ENCODE measurements at regions not wholly inside any gene's neighbourhood (a gene's known extent, or its start where the extent isn't known, plus 50 kb on each side); places are given as distances from the start of the nearest gene placed in this dataset.

GRCh38 chr2:126766295-126766968 is 110.5 kb downstream of the GYPC start:
- H3K27me3 ChIP-seq: no peaks in the 10 kb centered on the region
- 83% methylated on average over 2 of the region's 7 CpGs; no CpG with 5 or more reads in 1 of the 2 donors for WGBS, 2 donors (ENCODE audit: low coverage in 1 of 2)
- H3K4me3 ChIP-seq: no peak overlapping the region
- H3K4me1 ChIP-seq: no peaks in the 10 kb centered on the region
- no peaks in the 10 kb centered on the region for H3K36me3 ChIP-seq
- H3K9me3 ChIP-seq: no peaks in the 10 kb centered on the region
- H3K27ac ChIP-seq: no peak overlapping the region
- ATAC-seq: no peak
- TF ChIP-seq POLR2AphosphoS5 (IDR thresholded peaks at IDR 0.05): no peak
- TF ChIP-seq CTCF (IDR thresholded peaks at IDR 0.05): no peak
- no peak for TF ChIP-seq POLR2A (IDR thresholded peaks at IDR 0.05)
- TF ChIP-seq EP300 (IDR thresholded peaks at IDR 0.05): no peak

GRCh38 chr2:126766969-126767296 is 111.0 kb downstream of the GYPC start:
- 93 to 100% methylated on average over 1 to 2 of the region's 7 CpGs for WGBS, 2 donors (ENCODE audit: low coverage in 1 of 2)
- no peaks in the 10 kb centered on the region for H3K36me3 ChIP-seq

GRCh38 chr2:126769118-126769517 is 113.2 kb downstream of the GYPC start:
- Histone ChIP-seq H3K9me3 (no peaks in the 10 kb centered on the region), H3K4me1 (no peaks in the 10 kb centered on the region), H3K27ac (no peak overlapping the region), H3K27me3 (no peaks in the 10 kb centered on the region), H3K4me3 (no peak overlapping the region), H3K36me3 (no peaks in the 10 kb centered on the region)
- TF ChIP-seq EP300 (IDR thresholded peaks at IDR 0.05) (no peak), POLR2AphosphoS5 (IDR thresholded peaks at IDR 0.05) (no peak), POLR2A (IDR thresholded peaks at IDR 0.05) (no peak), CTCF (IDR thresholded peaks at IDR 0.05) (no peak)
- WGBS, 2 donors (ENCODE audit: low coverage in 1 of 2): 85% methylated on average over 1 of the region's 3 CpGs; no CpG with 5 or more reads in 1 of the 2 donors
- ATAC-seq: no peak

More at GRCh38 chr2:126766969-126767296, 111.0 kb downstream of the GYPC start:
- ATAC-seq: no peak
- Histone ChIP-seq H3K9me3 (no peaks in the 10 kb centered on the region), H3K27me3 (no peaks in the 10 kb centered on the region), H3K27ac (no peak overlapping the region), H3K4me1 (no peaks in the 10 kb centered on the region), H3K4me3 (no peak overlapping the region)
- TF ChIP-seq POLR2AphosphoS5 (IDR thresholded peaks at IDR 0.05) (no peak), POLR2A (IDR thresholded peaks at IDR 0.05) (no peak), EP300 (IDR thresholded peaks at IDR 0.05) (no peak), CTCF (IDR thresholded peaks at IDR 0.05) (no peak)

- no CpG with 5 or more reads among the region's 2 CpGs for WGBS, 2 donors (ENCODE audit: low coverage in 1 of 2)
Observed at GRCh38 chr2:126770466-126770865, 114.5 kb downstream of the GYPC start.

More at GRCh38 chr2:126770466-126770865, 114.5 kb downstream of the GYPC start:
- Histone ChIP-seq H3K9me3 (no peaks in the 10 kb centered on the region), H3K4me3 (no peak overlapping the region), H3K4me1 (no peaks in the 10 kb centered on the region), H3K36me3 (no peaks in the 10 kb centered on the region), H3K27ac (no peak overlapping the region), H3K27me3 (no peaks in the 10 kb centered on the region)
- no peak for TF ChIP-seq POLR2AphosphoS5 (IDR thresholded peaks at IDR 0.05)
- TF ChIP-seq EP300 (IDR thresholded peaks at IDR 0.05): no peak
- no peak for TF ChIP-seq POLR2A (IDR thresholded peaks at IDR 0.05)
- no peak for TF ChIP-seq CTCF (IDR thresholded peaks at IDR 0.05)
- no peak for ATAC-seq
